ENCODE measurements at regions not wholly inside any gene's neighbourhood (a gene's known extent, or its start where the extent isn't known, plus 50 kb on each side); places are given as distances from the start of the nearest gene placed in this dataset.
"Not testable (repeated sequence)": the region's sequence is repeated elsewhere in the genome, so short reads cannot be mapped to it uniquely, and the experiment has no call there.

- ATAC-seq = no peak
Measured at GRCh38 chr13:61531383-61532065, 115.9 kb upstream of the PCDH20 start.

GRCh38 chr13:61519214-61519613, 103.6 kb upstream of the PCDH20 start:
- ATAC-seq = not testable (repeated sequence)

More at GRCh38 chr13:61531383-61532065, 115.9 kb upstream of the PCDH20 start:
- TF ChIP-seq ZC3H10 (CRISPR knock-in tag; IDR thresholded peaks at IDR 0.05) = no peak
- no peak for TF ChIP-seq ZFP3 (CRISPR knock-in tag; IDR thresholded peaks at IDR 0.05)
- TF ChIP-seq TSHZ2 (CRISPR knock-in tag; IDR thresholded peaks at IDR 0.05) = no peak
- no peak for TF ChIP-seq BACH2 (CRISPR knock-in tag; IDR thresholded peaks at IDR 0.05; ENCODE audit: borderline replicate concordance)
- no peak for TF ChIP-seq CSDC2 (CRISPR knock-in tag; IDR thresholded peaks at IDR 0.05)
- no peak for TF ChIP-seq ZNF70 (CRISPR knock-in tag; IDR thresholded peaks at IDR 0.05)
- no peak for TF ChIP-seq OSR1 (CRISPR knock-in tag; IDR thresholded peaks at IDR 0.05)
- no peak for TF ChIP-seq ZNF8 (CRISPR knock-in tag; IDR thresholded peaks at IDR 0.05)
- no peak for TF ChIP-seq TOX (CRISPR knock-in tag; IDR thresholded peaks at IDR 0.05; ENCODE audit: borderline replicate concordance)
- TF ChIP-seq GLIS3 (CRISPR knock-in tag; IDR thresholded peaks at IDR 0.05) = no peak
- no peak for TF ChIP-seq TCF4 (CRISPR knock-in tag; IDR thresholded peaks at IDR 0.05; ENCODE audit: borderline replicate concordance)
- no peak for TF ChIP-seq ZNF565 (CRISPR knock-in tag; conservative IDR thresholded peaks at IDR 0.05; ENCODE audit: low read depth)
- no peak for TF ChIP-seq POU6F1 (CRISPR knock-in tag; IDR thresholded peaks at IDR 0.05; ENCODE audit: borderline replicate concordance, low read depth)
- no peak for TF ChIP-seq ISL1 (CRISPR knock-in tag; IDR thresholded peaks at IDR 0.05)
- TF ChIP-seq ARNTL (CRISPR knock-in tag; IDR thresholded peaks at IDR 0.05; ENCODE audit: borderline replicate concordance, low read depth) = no peak
- TF ChIP-seq PPARA (CRISPR knock-in tag; IDR thresholded peaks at IDR 0.05; ENCODE audit: borderline replicate concordance) = no peak
- TF ChIP-seq PATZ1 (CRISPR knock-in tag; IDR thresholded peaks at IDR 0.05; ENCODE audit: borderline replicate concordance) = no peak
- no peak for TF ChIP-seq ZFP30 (CRISPR knock-in tag; IDR thresholded peaks at IDR 0.05)
- TF ChIP-seq CSRNP3 (CRISPR knock-in tag; IDR thresholded peaks at IDR 0.05) = no peak
- no peak for TF ChIP-seq ESRRG (CRISPR knock-in tag; IDR thresholded peaks at IDR 0.05)

- no peak for TF ChIP-seq CREB5 (CRISPR knock-in tag; IDR thresholded peaks at IDR 0.05; ENCODE audit: low read depth)
- TF ChIP-seq TSHZ2 (CRISPR knock-in tag; IDR thresholded peaks at IDR 0.05) = no peak
- no peak for TF ChIP-seq SNAI2 (CRISPR knock-in tag; IDR thresholded peaks at IDR 0.05)
- no peak for TF ChIP-seq BACH2 (CRISPR knock-in tag; IDR thresholded peaks at IDR 0.05; ENCODE audit: borderline replicate concordance)
- TF ChIP-seq CSDC2 (CRISPR knock-in tag; IDR thresholded peaks at IDR 0.05) = no peak
- TF ChIP-seq ISL1 (CRISPR knock-in tag; IDR thresholded peaks at IDR 0.05) = no peak
- TF ChIP-seq TCF4 (CRISPR knock-in tag; IDR thresholded peaks at IDR 0.05; ENCODE audit: borderline replicate concordance) = no peak
- no peak for TF ChIP-seq ESRRG (CRISPR knock-in tag; IDR thresholded peaks at IDR 0.05)
- TF ChIP-seq ARNTL (CRISPR knock-in tag; IDR thresholded peaks at IDR 0.05; ENCODE audit: borderline replicate concordance, low read depth) = no peak
- TF ChIP-seq TOX (CRISPR knock-in tag; IDR thresholded peaks at IDR 0.05; ENCODE audit: borderline replicate concordance) = no peak
- no peak for TF ChIP-seq ZNF70 (CRISPR knock-in tag; IDR thresholded peaks at IDR 0.05)
- ATAC-seq = no peak
Measured at GRCh38 chr13:61508936-61509335, 93.3 kb upstream of the PCDH20 start.
